HepG2 (cell line): ENCODE measurements at regions not wholly inside any gene's neighbourhood (a gene's known extent, or its start where the extent isn't known, plus 50 kb on each side); places are given as distances from the start of the nearest gene placed in this dataset.

ENCODE experiments used
- CTCF ChIP-seq: sonication (generic); formaldehyde crosslinking; IDR thresholded peaks from 2 replicates; pipeline ENCODE4 v1.5.0; 2020; ENCODE audit warnings: mild to moderate bottlenecking, missing genetic modification reagents, moderate library complexity
- DMAP1 ChIP-seq: IDR thresholded peaks from 2 replicates; pipeline ENCODE4 v1.6.1; 2016
- KLF6 ChIP-seq: IDR thresholded peaks from 2 replicates; pipeline ENCODE4 v1.8.0; 2016; ENCODE audit warnings: missing biosample characterization, missing genetic modification reagents
- POLR2AphosphoS5 ChIP-seq: IDR thresholded peaks from 2 replicates; pipeline ENCODE4 v1.6.1; 2012; ENCODE audit warnings: low read depth, low read length
- ZBTB26 ChIP-seq: IDR thresholded peaks from 2 replicates; pipeline ENCODE4 v1.6.1; 2016; ENCODE audit warnings: missing compliant biosample characterization, missing genetic modification reagents, borderline replicate concordance

- TF ChIP-seq KLF6 (CRISPR knock-in tag) (no peak), ZBTB26 (CRISPR knock-in tag) (no peak), POLR2AphosphoS5 (no peak), CTCF (no peak), DMAP1 (CRISPR knock-in tag) (no peak)
Measured at GRCh38 chr18:22510697-22511096, 93.0 kb upstream of the CTAGE1 start.
